AG08395 (cell line): ENCODE measurements at regions not wholly inside any gene's neighbourhood (a gene's known extent, or its start where the extent isn't known, plus 50 kb on each side); places are given as distances from the start of the nearest gene placed in this dataset.

Experiments
- DNase-seq: peaks from one replicate; pipeline ENCODE4 v3.0.0; 2012; ENCODE audit warnings: mixed read lengths, low spot score

DNA sequence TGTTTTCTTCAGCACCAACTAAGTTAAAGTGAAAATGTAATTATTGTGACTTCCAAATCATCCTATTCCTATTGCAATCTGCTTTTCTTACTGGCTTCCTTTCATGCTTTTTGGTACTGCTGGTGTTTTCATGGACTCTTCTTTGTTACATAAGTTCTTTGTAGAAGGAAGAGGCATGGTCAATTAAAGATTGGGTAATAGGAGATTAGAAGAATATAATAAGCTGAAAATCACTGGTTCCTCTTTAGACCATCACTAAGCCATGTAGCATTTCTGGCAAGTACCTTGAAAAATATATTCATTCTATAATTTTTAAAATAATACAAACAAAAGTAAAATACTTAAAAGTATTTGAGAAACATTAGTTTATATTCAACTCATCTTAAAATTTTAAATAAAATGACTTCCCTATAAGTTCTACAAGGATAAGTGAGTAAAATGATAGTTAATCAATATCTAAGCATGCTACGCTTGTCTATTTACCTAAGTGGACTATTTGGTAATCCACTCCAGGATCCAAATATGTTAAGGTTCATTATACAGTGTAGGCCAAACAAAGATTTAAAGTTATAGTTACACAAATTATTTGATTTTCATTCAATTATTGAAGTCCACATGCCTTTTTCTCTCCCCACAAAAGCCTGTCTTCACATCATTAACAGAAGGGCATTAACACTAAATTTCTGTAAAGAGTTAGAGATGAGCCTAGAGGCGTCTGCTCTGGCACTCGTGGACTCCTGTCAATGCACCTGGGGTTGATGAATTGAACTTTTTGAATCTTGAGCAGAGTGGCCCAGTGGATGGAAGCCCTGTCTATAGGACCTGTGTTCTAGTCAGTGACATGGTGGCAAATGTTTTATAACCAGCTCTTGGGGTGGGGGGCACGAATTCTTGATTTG is 408.1 kb downstream of the INHBA start:
- no peak for DNase-seq

DNA sequence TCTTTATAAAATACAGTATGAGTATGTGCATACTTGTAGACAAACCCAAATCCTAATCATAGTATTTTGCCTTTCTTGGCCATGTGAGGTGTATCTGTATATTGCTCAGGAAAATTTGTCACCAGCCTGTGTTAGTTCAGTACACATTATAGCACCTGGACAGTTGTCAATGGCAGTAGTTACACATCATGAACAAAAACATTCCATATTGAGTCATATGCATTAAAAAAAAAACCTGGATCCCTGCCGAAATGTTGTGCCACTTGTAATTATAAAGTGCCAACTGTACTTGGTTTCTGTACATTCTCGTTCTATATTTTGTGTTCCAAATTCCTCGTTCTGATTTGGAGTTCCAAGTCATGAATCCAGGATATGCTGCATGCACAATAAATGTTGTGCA is 410.4 kb downstream of the INHBA start:
- no peak for DNase-seq

DNA sequence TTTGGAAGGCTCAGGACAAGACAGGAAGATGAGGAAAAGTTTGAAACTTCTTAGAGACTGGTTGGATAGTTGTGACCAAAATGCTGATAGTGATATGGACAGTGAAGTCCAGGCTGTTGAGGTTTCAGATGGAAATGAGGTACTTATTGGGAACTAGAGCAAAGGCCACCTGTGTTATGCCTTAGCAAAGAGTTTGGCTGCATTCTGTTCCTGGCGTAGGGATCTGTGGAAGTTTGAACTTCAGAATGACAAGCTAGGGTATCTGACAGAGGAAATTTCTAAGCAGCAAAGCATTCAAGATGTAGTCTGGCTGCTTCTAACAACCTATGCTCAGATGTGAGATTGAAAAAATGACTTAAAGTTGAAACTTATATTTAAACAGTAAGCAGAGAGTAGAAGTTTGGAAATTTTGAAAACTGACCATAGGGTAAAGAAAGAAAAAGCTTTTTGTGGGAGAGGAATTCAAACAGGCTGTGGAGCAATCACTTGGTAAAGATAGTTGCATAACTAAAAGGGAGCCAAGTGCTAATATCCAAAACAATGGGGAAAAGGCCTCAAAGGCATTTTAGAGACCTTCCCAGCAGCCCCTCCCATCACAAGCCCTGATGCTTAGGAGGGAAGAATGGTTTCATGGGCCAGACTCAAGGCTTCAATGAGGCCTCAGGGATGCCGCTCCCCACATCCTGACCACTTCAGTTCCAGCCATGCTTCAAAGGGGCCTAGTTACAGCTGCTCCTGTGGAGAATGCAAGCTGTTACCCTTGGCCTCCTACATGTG is 415.1 kb downstream of the INHBA start:
- DNase-seq: no peak

DNA sequence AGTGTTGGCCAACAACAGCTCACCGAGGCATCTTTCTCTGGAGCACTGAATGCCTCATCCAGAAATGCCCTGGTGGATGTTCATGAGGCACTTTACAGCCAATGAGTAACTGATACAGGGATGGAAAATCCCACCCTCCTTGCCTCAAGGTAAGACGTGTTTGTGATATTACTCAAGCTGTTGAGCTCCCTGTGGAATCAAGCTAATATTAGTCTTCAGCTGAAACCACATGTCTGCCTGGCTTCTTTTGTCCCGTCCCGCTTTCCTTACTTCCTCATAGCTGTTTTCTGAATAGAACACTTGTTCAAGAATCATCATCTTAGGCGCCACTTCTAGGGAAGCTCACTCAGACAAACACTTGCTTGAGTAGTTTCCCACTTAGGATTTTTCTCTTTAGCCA is 422.4 kb downstream of the INHBA start:
- DNase-seq: no peak

DNA sequence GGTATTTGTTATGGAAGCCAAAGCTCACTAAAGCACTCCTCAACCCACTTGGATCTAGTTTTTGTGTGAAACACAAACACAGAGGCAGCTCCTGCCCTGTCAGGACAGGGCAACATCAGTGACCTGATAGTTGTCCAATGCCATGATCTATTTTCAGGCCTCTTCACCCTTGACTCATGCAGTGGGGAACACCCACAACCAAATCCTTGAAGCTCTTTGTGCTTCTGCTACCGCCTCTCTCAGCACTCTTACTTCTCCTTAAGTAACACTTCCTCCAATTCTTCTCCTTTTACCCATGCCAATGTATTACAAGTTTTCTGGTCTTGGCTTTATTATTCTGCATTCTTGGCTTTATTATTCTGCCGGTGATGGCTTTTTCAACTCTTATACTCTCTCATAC is 425.3 kb downstream of the INHBA start:
- DNase-seq: no peak

DNA sequence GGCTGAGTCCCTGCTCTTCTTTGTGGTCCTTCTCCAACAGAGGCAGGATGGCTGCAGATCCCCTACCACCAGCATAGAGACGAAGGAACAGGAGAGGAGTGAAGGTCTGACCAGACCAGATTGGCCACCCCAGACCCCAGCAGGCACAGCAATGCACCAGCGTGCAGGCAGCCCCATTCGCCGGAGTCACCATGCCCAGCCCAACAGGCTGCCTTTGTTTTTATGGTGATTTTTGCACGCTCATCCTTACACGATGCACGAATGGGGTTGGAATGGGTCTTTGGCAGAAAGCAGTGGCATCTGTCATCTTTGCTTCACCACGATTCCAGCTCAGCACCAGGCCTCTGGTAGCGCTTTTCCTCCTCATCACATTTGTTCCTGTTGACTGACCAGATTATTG is 427.6 kb downstream of the INHBA start:
- DNase-seq: no peak

DNA sequence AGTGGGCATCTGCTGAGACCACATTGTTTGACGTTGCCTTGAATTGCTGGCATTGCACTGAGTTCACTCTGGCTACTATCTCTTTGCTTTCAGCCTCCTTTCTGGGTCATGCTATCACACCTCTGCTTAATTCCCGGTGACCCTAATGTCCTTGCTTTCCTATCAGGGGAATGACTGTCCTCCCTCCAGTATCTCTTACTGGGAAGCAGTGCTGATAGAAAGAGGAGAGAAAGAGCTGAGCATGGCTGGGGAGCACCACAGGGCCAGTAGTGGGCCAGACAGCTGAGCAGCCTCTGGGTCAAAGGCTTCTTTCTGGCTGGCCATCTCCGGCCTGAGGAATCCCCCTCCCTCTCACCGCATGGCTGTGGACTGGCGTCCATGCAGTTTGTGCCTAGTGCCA is 428.7 kb downstream of the INHBA start:
- DNase-seq: no peak

DNA sequence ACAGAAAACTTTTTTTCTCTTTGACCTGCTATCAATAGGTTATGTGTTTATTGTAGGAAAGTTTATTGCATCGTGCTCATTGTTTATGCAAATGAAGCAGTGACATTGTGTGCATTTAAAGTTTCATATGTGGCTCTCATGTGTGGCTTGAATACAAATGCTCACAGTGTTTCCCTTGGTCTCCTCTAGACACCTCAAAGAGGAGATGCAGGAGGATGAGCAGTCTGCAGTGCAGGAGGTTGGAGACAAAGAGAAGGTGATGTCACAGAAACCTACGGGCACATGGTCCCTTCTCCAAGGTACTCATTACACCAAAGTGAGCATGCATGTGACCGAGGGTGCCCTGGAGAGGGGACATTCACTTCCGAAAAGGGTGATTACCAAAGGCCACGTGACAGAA is 430.2 kb downstream of the INHBA start:
- DNase-seq: no peak

DNA sequence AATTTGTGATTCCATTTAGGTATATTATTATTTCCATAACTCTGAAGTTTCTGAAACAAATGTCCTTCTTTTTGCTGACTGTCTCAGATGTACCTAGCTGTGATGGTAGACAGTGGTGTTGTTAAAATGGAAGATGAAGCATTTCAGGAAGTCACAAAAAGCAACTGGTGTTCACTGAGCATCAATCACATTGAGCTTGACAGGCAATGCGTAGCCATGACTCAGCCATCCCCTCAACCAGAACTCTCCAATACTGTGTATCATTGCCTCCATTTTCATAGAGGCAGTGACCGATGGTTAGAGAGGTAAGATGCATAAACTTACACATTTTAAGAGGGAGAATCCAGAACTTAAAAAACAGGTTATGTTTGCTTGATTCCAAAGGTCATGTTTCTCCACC is 434.0 kb downstream of the INHBA start:
- DNase-seq: no peak

DNA sequence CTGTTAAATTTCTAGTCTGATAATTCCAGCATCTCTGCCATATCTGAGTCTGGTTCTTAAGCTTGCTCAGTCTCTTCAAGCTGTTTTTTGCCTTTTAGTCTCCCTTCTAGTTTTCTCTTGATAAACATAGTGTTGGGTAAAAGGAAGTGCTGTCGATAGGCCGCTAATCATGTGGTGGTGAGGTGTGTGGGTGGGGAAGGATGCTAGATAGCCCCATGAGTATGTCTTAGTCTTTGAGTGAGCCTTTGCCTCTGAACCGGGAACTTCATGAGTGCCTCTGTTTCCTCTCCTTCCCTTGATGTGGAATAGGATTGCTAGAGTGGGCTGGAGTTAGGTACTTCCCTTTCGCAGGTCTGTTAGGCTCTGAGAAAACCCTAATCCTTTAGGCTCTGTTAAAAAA is 441.8 kb downstream of the INHBA start:
- DNase-seq: no peak

DNA sequence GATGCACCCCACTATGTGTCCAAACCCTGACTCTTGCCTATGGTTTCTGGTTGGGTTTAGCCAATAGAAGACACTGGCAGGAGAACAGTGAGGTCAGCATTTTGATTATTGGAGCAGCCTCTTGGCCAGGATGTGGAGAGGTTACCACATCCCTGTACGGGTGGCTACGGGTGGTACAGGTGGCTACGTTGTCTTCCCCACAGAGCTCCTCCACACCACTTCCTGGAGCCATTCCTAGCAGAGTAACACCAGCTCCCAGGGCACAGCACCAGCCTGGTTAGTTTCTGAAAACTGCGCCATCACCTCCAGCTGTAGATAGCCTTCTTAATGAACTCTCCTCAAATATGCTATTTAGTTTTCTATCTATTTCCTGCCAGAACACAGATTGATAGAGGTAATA is 445.2 kb downstream of the INHBA start:
- DNase-seq: no peak

DNA sequence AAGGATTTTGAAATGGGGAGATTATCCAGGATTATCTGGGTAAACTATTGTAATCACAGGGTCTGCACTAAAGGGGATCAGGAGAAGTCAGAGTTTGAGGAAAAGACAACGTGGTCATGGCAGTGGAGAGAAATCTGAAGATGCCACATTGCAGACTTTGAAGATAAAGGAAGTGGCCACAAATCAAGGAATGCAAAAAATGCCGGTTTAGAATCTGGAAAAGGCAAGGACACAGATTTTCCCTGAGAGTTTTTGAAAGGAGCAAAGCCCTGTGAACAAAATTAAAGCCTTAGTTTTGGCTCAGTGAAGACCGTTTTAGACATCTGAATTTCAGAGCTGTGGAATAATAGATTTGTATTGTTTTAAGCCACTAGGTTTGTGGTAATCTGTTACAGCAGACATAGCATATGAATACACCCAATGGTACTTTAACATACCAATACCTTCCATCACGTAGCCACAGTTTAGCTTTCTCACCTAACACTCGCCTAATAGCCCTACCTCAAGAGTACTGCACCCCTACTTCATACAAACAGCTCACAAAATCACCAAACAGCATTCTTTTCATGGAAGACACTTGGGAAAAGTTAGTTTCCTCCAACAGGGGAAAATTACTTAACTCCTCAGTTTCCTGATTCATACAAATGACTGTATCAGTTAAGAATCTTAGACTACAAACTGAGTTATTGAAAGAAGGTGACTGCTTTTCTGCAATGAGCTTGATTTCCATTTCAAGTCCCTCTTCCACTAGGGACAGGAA is 446.5 kb downstream of the INHBA start:
- peak; percentile 19 for DNase-seq

DNA sequence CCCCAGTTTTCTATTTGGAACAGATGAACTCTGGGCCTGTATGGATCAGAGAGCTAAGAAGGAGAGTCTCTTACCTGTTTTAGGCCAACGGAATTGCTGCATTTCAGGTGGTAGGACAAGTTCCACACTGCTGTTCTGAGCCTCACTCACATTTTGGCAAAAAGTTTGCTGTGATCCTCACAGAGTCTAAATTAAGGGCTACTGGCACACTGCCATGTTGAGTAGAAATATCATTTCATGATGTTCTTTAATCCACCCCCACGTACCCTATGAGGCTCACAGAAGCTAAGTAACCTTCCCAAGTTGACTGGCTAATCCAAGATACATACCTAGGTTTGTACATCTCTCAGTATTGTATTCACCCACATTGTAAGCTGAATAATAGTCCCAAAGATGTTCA is 447.2 kb downstream of the INHBA start:
- no peak for DNase-seq

DNA sequence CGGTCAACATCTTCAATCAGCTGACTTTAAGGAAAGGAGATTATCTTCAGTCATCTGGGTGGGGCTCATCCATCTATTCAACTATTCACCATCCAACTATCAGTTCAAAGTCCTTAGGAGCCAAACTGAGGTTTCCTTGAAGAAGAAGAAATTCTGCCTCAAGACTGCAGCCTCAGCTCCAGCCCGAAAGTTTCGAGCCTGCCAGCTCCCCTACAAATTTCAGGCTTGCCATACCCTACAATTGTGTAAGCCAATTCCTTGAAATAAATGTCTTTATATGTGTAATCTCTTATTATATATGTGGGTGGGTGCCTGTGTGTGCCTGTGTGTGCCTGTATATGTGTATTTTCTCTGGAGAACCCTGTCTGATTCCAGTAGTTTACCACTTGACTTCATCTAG is 447.8 kb downstream of the INHBA start:
- DNase-seq: no peak

DNA sequence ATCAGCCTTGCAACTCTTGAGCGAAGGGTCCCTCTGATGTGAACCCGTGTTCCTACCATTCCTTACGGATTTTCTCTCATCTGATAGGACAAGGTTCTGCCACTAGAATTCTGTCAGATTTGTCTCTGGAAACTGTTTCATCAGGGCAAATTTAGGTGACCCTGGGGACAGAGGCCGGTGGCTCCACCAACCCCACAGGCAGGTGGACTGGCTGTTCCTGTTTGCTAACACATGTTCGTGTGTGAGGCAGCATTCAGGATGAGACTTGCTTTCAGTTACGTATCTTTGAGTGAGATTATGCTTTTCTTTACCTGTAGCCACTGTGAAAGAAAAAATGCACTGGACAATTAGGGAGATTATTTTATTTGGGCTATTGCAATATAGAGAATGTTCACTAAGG is 449.9 kb downstream of the INHBA start:
- DNase-seq: no peak

DNA sequence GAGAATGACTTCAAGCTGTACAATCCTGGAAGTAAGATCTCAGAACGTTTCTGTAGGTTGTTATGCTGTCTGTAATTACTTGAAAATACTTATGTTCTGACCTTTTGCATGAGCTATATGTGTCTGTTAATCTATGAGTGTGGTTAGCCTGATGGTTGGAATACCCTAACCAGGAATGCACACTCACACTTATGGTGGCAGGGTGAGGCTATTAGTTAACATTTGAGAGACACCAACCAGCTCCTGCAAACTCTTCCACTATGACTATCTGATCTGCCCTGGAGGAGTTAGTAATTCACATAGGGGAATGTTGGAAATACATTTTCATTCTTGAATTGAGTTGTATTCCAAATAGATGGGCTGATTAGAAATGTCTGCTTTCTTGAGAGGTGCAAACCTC is 450.3 kb downstream of the INHBA start:
- no peak for DNase-seq

DNA sequence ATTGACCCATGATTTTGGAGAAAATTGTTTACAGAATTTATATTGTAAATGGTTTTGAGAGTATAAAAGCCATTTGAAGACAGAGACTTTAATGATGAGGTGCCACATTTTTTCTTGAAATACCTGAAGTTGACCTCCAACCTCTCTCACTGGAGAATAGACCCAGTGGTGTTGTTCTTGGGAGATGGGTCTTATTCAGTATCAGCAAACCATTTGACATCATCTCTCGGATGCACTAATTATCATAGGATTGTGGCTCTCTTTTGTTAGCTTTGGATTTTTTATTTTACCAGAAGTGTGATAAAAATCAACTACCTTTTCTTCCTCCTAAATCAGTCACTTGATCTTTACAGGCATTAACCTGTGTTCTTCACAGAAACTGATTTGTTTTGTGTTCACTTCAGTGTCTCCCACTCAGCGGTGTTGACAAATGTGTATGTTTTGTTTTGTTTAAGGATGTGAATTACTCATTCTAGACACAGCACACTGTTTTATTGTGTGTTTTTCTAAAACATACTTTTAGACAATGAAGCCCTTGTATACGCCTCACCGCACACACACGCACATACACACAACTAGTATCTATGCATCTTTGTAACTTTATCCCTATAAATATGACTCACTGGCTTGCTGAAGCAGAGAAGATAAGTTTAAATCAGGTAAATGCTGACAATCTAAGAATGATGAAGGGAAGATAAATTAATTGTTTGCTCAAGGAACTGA is 455.6 kb downstream of the INHBA start:
- DNase-seq: no peak

DNA sequence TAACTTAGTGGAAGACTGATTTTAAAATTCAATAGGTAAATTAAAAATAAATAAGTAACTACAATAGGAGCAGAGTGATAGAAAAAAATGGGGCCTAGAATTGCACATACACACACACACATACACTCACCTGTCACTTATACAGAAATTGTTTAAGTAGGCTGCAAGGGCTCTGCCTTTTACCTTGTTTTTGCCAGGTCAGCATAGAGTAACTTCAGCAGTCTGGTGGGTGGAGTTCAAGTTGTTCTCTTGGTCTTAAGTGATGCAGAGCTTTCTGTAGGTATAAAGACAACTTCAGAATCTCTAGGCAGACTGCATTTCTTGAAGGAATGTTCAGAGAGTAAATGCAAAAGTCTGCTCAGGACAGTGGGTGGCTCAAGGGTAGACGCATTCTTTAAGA is 457.0 kb downstream of the INHBA start:
- DNase-seq: no peak

DNA sequence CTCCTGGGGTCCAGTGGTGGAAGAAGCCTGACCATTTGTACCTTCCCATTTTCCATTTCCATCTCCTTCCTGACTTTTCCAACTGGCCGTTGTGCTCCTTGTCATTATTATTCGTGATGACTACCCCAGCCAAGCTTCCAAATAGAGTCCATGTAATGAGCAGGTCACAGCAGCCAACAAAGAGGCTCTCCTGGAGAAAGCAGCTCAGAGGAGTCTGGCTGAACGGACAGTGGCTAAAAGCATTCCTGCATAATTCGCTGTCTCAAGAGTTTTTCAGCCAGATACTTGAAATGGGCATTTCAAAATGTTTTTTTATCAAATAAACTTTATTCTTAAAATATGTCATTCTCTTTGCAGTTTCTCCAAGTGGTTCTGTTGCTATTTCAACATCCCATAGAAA is 458.6 kb downstream of the INHBA start:
- no peak for DNase-seq

DNA sequence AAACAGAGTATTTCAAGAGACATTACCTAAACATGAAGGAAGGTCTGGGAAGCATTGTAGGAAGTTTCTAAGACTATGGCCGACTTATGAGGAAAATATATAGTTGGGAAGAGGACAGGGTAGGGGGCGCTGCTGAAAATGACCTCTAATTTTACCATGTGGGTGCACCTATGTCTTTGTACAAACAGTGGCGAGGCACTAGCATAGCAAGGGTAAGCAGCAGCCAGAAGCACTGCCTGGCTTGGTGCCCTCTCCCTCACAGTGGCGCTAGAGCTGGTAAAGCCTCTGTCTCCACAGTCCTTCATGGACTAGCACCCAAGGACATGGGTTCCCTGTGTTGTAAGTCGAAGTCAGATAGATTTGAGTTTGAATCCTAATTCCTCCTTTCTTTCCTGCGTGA is 461.2 kb downstream of the INHBA start:
- DNase-seq: no peak

DNA sequence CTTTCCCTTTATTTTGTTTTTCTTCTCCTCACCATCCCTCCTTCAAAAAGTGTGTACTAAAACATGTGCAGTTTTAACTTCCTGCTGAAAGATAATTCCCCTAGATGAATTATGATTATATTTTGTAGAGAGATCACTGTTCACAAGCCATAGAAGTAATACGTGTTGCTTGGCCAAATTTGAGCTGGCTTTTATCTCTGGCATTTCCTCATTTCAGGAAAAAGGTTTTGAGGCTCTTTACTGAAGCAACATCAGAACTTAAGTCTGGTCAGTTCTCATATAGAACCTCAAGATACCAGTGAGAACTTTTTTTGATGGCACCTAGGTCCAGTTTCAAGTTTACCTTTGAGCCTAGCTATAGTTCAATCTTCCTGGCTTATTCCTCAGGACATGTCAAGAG is 463.3 kb downstream of the INHBA start:
- no peak for DNase-seq

DNA sequence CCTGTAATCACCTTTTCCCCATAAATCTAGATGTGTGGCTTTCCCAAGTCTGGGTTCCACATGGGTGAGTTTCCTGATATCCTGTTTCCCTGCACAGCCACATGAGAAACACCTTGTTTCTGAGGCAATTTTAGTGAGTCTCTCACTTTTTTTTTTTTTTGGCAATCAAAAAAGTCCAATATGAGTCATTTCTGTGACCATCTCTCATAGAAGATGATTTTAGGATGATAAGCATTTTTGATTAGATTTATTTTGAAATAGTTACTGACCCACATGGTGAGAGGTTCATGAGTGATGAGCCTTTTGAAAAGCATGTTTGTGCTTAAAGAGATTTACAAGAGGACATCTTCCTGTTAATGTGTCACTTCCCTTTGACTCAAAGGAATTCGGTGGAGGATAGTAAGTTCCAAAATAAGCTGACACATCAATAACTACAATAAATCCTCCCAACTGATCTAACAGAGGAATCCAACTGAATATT is 464.0 kb downstream of the INHBA start:
- peak; percentile 37 for DNase-seq
